ENCODE measurements at regions not wholly inside any gene's neighbourhood (a gene's known extent, or its start where the extent isn't known, plus 50 kb on each side); places are given as distances from the start of the nearest gene placed in this dataset.
A peak's percentile ranks its signal among the peaks of the same experiment; 100 is the strongest.

DNA sequence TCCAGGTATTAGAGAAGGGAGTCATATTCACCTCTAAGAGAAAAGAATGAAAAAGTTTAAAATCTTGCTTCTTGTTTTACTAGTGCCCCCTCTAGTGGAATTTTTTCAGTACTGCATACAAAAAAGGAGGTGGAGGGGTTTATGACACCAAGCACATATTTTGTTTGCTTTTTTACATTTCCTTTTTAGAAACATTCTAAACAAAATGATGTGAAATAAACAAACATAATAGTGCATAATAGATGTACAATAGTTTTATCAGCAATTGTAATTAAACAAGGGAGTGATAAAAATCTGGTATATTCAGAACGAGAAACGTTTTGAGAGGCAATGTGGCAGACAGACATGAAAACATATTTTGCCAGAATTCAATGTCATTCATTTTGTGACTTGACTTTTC, 111.0 kb upstream of the TFAP2D start:
- H3K4me3 ChIP-seq (ENCODE audit: low read length) = no peak overlapping the region
- TF ChIP-seq, protein P1, sequence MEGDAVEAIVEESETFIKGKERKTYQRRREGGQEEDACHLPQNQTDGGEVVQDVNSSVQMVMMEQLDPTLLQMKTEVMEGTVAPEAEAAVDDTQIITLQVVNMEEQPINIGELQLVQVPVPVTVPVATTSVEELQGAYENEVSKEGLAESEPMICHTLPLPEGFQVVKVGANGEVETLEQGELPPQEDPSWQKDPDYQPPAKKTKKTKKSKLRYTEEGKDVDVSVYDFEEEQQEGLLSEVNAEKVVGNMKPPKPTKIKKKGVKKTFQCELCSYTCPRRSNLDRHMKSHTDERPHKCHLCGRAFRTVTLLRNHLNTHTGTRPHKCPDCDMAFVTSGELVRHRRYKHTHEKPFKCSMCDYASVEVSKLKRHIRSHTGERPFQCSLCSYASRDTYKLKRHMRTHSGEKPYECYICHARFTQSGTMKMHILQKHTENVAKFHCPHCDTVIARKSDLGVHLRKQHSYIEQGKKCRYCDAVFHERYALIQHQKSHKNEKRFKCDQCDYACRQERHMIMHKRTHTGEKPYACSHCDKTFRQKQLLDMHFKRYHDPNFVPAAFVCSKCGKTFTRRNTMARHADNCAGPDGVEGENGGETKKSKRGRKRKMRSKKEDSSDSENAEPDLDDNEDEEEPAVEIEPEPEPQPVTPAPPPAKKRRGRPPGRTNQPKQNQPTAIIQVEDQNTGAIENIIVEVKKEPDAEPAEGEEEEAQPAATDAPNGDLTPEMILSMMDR (IDR thresholded peaks at IDR 0.05; ENCODE audit: low read depth, low read length) = peak; percentile 91
- no peak for TF ChIP-seq EZH2phosphoT487 (IDR thresholded peaks at IDR 0.05; ENCODE audit: low read depth)
- H3K9me3 ChIP-seq (ENCODE audit: insufficient read depth, low read length) = no peaks in the 10 kb centered on the region
- no peaks in the 10 kb centered on the region for H3K79me2 ChIP-seq (ENCODE audit: low read length)
- H4K20me1 ChIP-seq (ENCODE audit: insufficient read depth, low read length) = no peaks in the 10 kb centered on the region
- no peaks in the 10 kb centered on the region for H3K4me1 ChIP-seq (ENCODE audit: low read length)
- H3K27ac ChIP-seq (ENCODE audit: low read length) = no peak overlapping the region
- no peak overlapping the region for H2AFZ ChIP-seq (ENCODE audit: low read depth, low read length)
- H3K4me2 ChIP-seq (ENCODE audit: low read length) = no peak overlapping the region
- no peaks in the 10 kb centered on the region for H3K27me3 ChIP-seq (ENCODE audit: low read depth, low read length)
- H3K9ac ChIP-seq (ENCODE audit: low read length) = no peak overlapping the region
- no peaks in the 10 kb centered on the region for H3K36me3 ChIP-seq (replicated peaks; ENCODE audit: low read depth, low read length)

DNA sequence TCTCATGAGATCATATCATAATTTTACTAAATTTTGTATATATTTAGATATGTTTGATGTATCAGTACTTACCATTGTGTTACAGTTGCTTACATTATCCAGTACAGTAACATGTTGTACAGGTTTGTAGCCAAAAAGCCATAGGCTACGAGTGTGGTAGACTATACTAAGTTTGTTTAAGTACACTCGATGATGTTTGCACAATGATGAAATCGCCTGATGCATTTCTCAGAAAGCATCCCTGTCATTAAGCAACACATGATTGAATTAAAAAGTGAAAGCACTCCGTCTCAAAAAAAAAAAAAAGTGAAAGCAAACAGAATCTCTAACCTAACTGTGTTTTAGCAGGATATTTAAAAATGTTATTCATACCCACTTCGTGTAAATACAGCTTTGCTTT, 104.9 kb upstream of the TFAP2D start:
- Histone ChIP-seq H3K27ac (ENCODE audit: low read length) (no peak overlapping the region), H3K36me3 (replicated peaks; ENCODE audit: low read depth, low read length) (no peaks in the 10 kb centered on the region)
- TF ChIP-seq, protein P1 (IDR thresholded peaks at IDR 0.05; ENCODE audit: low read depth, low read length) = no peak
- TF ChIP-seq EZH2phosphoT487 (IDR thresholded peaks at IDR 0.05; ENCODE audit: low read depth) = no peak

DNA sequence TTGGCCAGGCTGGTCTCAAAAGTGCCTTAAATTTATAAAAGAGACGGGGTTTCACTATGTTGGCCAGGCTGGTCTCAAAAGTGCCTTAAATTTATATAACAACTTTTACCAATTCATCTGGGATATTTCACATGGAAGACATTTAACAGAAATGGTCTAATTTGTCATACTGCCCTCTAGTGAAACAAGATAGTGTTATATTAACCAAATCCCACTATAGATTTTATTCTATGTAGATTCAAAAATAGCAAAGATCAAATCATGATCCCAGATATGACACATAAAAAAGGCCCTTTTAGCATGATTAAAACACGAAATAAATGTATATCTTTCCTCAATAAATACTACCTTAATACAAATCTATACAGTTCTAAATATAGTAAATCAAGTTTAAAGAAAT, 102.8 kb upstream of the TFAP2D start:
- H3K4me3 ChIP-seq (ENCODE audit: low read length) = no peak overlapping the region
- no peaks in the 10 kb centered on the region for H3K36me3 ChIP-seq (replicated peaks; ENCODE audit: low read depth, low read length)
- TF ChIP-seq EZH2phosphoT487 (IDR thresholded peaks at IDR 0.05; ENCODE audit: low read depth) = no peak
- TF ChIP-seq, protein P1 (IDR thresholded peaks at IDR 0.05; ENCODE audit: low read depth, low read length) = peak; percentile 47
- no peaks in the 10 kb centered on the region for H3K79me2 ChIP-seq (ENCODE audit: low read length)
- no peaks in the 10 kb centered on the region for H3K4me1 ChIP-seq (ENCODE audit: low read length)
- H3K27me3 ChIP-seq (ENCODE audit: low read depth, low read length) = no peaks in the 10 kb centered on the region
- H3K4me2 ChIP-seq (ENCODE audit: low read length) = no peak overlapping the region
- no peak overlapping the region for H3K9ac ChIP-seq (ENCODE audit: low read length)
- H3K27ac ChIP-seq (ENCODE audit: low read length) = no peak overlapping the region
- no peaks in the 10 kb centered on the region for H4K20me1 ChIP-seq (ENCODE audit: insufficient read depth, low read length)
- no peak overlapping the region for H2AFZ ChIP-seq (ENCODE audit: low read depth, low read length)
- no peaks in the 10 kb centered on the region for H3K9me3 ChIP-seq (ENCODE audit: insufficient read depth, low read length)

More for the DNA sequence above, 104.9 kb upstream of the TFAP2D start:
- no peaks in the 10 kb centered on the region for H3K79me2 ChIP-seq (ENCODE audit: low read length)
- H3K27me3 ChIP-seq (ENCODE audit: low read depth, low read length) = no peaks in the 10 kb centered on the region
- 0 out of 2 replicates have a peak overlapping the region, but pooled peaks have one; percentile 3 for H3K4me2 ChIP-seq (ENCODE audit: low read length)
- H3K4me3 ChIP-seq (ENCODE audit: low read length) = no peak overlapping the region
- no peaks in the 10 kb centered on the region for H3K9me3 ChIP-seq (ENCODE audit: insufficient read depth, low read length)
- no peaks in the 10 kb centered on the region for H3K4me1 ChIP-seq (ENCODE audit: low read length)
- H2AFZ ChIP-seq (ENCODE audit: low read depth, low read length) = no peak overlapping the region
- no peak overlapping the region for H3K9ac ChIP-seq (ENCODE audit: low read length)
- no peaks in the 10 kb centered on the region for H4K20me1 ChIP-seq (ENCODE audit: insufficient read depth, low read length)

DNA sequence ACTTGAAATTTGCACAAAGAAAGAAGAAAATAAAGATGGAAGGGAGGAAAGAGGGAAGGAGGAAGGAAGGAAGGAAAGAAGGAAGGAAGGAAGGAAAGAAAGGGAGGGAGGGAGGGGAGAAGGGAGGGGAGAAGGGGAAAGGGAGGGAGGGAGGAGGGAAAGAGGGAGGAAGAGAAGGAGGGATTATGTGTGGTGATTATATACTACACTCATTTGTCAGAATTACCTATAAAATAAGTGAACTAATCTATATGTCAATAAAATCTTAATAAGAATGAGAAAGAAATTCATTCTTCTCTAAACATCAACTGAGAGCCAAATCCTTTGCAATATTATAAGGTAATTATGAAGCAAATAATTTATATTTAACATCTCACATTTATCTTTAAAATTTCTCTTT, 77.9 kb upstream of the TFAP2D start:
- H3K4me2 ChIP-seq (ENCODE audit: low read length) = no peak overlapping the region
- H3K27me3 ChIP-seq (ENCODE audit: low read depth, low read length) = no peaks in the 10 kb centered on the region
- no peaks in the 10 kb centered on the region for H3K79me2 ChIP-seq (ENCODE audit: low read length)
- H3K4me1 ChIP-seq (ENCODE audit: low read length) = no peaks in the 10 kb centered on the region
- no peaks in the 10 kb centered on the region for H3K9me3 ChIP-seq (ENCODE audit: insufficient read depth, low read length)
- no peak overlapping the region for H2AFZ ChIP-seq (ENCODE audit: low read depth, low read length)
- H3K4me3 ChIP-seq (ENCODE audit: low read length) = no peak overlapping the region
- H3K36me3 ChIP-seq (replicated peaks; ENCODE audit: low read depth, low read length) = no peaks in the 10 kb centered on the region
- no peak overlapping the region for H3K27ac ChIP-seq (ENCODE audit: low read length)
- H4K20me1 ChIP-seq (ENCODE audit: insufficient read depth, low read length) = no peaks in the 10 kb centered on the region
- TF ChIP-seq, protein P1 (IDR thresholded peaks at IDR 0.05; ENCODE audit: low read depth, low read length) = no peak
- TF ChIP-seq EZH2phosphoT487 (IDR thresholded peaks at IDR 0.05; ENCODE audit: low read depth) = no peak
- no peak overlapping the region for H3K9ac ChIP-seq (ENCODE audit: low read length)
